Activated CD4-positive, alpha-beta memory T cell treated with anti-CD3 and anti-CD28 coated beads, Interleukin-2, amount 10 ng/mL, durations not matched to agents 7 days and 5 days (primary cell): ENCODE measurements at regions not wholly inside any gene's neighbourhood (a gene's known extent, or its start where the extent isn't known, plus 50 kb on each side); places are given as distances from the start of the nearest gene placed in this dataset.
"Not testable (repeated sequence)": the region's sequence is repeated elsewhere in the genome, so short reads cannot be mapped to it uniquely, and the experiment has no call there.

Source experiments
- CTCF ChIA-PET: fragments of 350-600 bp; sonication (Branson Sonifier 250); formaldehyde crosslinking; loops from one replicate; lab custom pipeline; 2021; ENCODE audit warnings: antibody characterized with exemption, inconsistent platforms; lab: Charles Lee
- POLR2A ChIA-PET: fragments of 350-600 bp; sonication (Branson Sonifier 250); formaldehyde crosslinking; loops from one replicate; lab custom pipeline; 2021; ENCODE audit warnings: antibody characterized with exemption; lab: Charles Lee
- DNase-seq: peaks from one replicate; pipeline ENCODE4 v3.0.0-alpha.2; 2020
- H3K27ac Mint-ChIP-seq: one replicate; pipeline ENCODE4 v1.8.0; 2021; ENCODE audit warnings: mild to moderate bottlenecking, mixed read lengths
- H3K27me3 Mint-ChIP-seq: one replicate; pipeline ENCODE4 v1.8.0; 2021; ENCODE audit warnings: mixed read lengths
- H3K36me3 Mint-ChIP-seq: one replicate; pipeline ENCODE4 v1.8.0; 2021; ENCODE audit warnings: low read depth, mixed read lengths
- H3K4me1 Mint-ChIP-seq: one replicate; pipeline ENCODE4 v1.8.0; 2021; ENCODE audit warnings: mixed read lengths
- H3K4me3 Mint-ChIP-seq: one replicate; pipeline ENCODE4 v1.8.0; 2021; ENCODE audit warnings: mild to moderate bottlenecking, mixed read lengths
- H3K9me3 Mint-ChIP-seq: one replicate; pipeline ENCODE4 v1.8.0; 2021; ENCODE audit warnings: mixed read lengths

- peaks cover 34% of the 10 kb centered on the region for H3K9me3 Mint-ChIP-seq
- POLR2A ChIA-PET, result no interaction called here
- CTCF ChIA-PET, result no interaction called here
- H3K27ac Mint-ChIP-seq, result no peak overlapping the region
- DNase-seq, result no peak
- no peaks in the 10 kb centered on the region for H3K4me1 Mint-ChIP-seq
- no peaks in the 10 kb centered on the region for H3K36me3 Mint-ChIP-seq
- no peak overlapping the region for H3K4me3 Mint-ChIP-seq
- H3K27me3 Mint-ChIP-seq, result no peaks in the 10 kb centered on the region
These were observed 196.5 kb downstream of the UBE3A start for GRCh38 chr15:25242166-25242879.

GRCh38 chr15:25242957-25243799 is 195.6 kb downstream of the UBE3A start:
- no peaks in the 10 kb centered on the region for H3K4me1 Mint-ChIP-seq
- no peak overlapping the region for H3K27ac Mint-ChIP-seq
- H3K36me3 Mint-ChIP-seq, result no peaks in the 10 kb centered on the region
- CTCF ChIA-PET, result no interaction called here
- DNase-seq, result no peak
- POLR2A ChIA-PET, result no interaction called here
- H3K9me3 Mint-ChIP-seq, result peaks cover 32% of the 10 kb centered on the region
- H3K27me3 Mint-ChIP-seq, result no peaks in the 10 kb centered on the region
- no peak overlapping the region for H3K4me3 Mint-ChIP-seq

- ChIA-PET POLR2A (no interaction called here), CTCF (no interaction called here)
- no peak for DNase-seq
- no peaks in the 10 kb centered on the region for H3K4me1 Mint-ChIP-seq
- H3K27ac Mint-ChIP-seq, result no peak overlapping the region
- H3K36me3 Mint-ChIP-seq, result no peaks in the 10 kb centered on the region
- peaks cover 29% of the 10 kb centered on the region for H3K9me3 Mint-ChIP-seq
- no peaks in the 10 kb centered on the region for H3K27me3 Mint-ChIP-seq
- no peak overlapping the region for H3K4me3 Mint-ChIP-seq
These were observed 195.1 kb downstream of the UBE3A start for GRCh38 chr15:25243800-25244097.

GRCh38 chr15:25244731-25245585 is 193.9 kb downstream of the UBE3A start:
- CTCF ChIA-PET, result no interaction called here

GRCh38 chr15:25245801-25246622 is 192.8 kb downstream of the UBE3A start:
- Mint-ChIP-seq H3K9me3 (peaks cover 21% of the 10 kb centered on the region), H3K36me3 (no peaks in the 10 kb centered on the region), H3K4me1 (no peaks in the 10 kb centered on the region), H3K4me3 (no peak overlapping the region), H3K27ac (no peak overlapping the region), H3K27me3 (no peaks in the 10 kb centered on the region)
- no peak for DNase-seq
- POLR2A ChIA-PET, result no interaction called here
- CTCF ChIA-PET, result no interaction called here

More at GRCh38 chr15:25244731-25245585, 193.9 kb downstream of the UBE3A start:
- Mint-ChIP-seq H3K27me3 (no peaks in the 10 kb centered on the region), H3K36me3 (no peaks in the 10 kb centered on the region), H3K9me3 (peaks cover 29% of the 10 kb centered on the region), H3K4me1 (no peaks in the 10 kb centered on the region), H3K4me3 (no peak overlapping the region), H3K27ac (no peak overlapping the region)
- POLR2A ChIA-PET, result no interaction called here
- no peak for DNase-seq

GRCh38 chr15:25246641-25247406 is 192.0 kb downstream of the UBE3A start:
- ChIA-PET CTCF (no interaction called here), POLR2A (no interaction called here)
- no peaks in the 10 kb centered on the region for H3K27me3 Mint-ChIP-seq
- no peak overlapping the region for H3K4me3 Mint-ChIP-seq
- no peak overlapping the region for H3K27ac Mint-ChIP-seq
- no peaks in the 10 kb centered on the region for H3K36me3 Mint-ChIP-seq
- H3K9me3 Mint-ChIP-seq, result peaks cover 21% of the 10 kb centered on the region
- no peaks in the 10 kb centered on the region for H3K4me1 Mint-ChIP-seq
- peak; percentile 6 for DNase-seq

- H3K36me3 Mint-ChIP-seq, result no peaks in the 10 kb centered on the region
- H3K27me3 Mint-ChIP-seq, result no peaks in the 10 kb centered on the region
- DNase-seq, result peak; percentile 5
- no peaks in the 10 kb centered on the region for H3K4me1 Mint-ChIP-seq
- POLR2A ChIA-PET, result no interaction called here
- no peak overlapping the region for H3K4me3 Mint-ChIP-seq
- CTCF ChIA-PET, result no interaction called here
- no peak overlapping the region for H3K27ac Mint-ChIP-seq
- peaks cover 23% of the 10 kb centered on the region for H3K9me3 Mint-ChIP-seq
These were observed 191.3 kb downstream of the UBE3A start for GRCh38 chr15:25247407-25248038.

- peak; percentile 8 for DNase-seq
- H3K27me3 Mint-ChIP-seq, H3K36me3 Mint-ChIP-seq, H3K4me1 Mint-ChIP-seq, CTCF ChIA-PET, POLR2A ChIA-PET, H3K4me3 Mint-ChIP-seq, H3K27ac Mint-ChIP-seq: not testable (repeated sequence)
- peaks cover 25% of the 10 kb centered on the region for H3K9me3 Mint-ChIP-seq
These were observed 190.7 kb downstream of the UBE3A start for GRCh38 chr15:25248087-25248486.

GRCh38 chr15:25248583-25249235 is 190.1 kb downstream of the UBE3A start:
- DNase-seq, result peak; percentile 6
- H3K4me1 Mint-ChIP-seq, result no peaks in the 10 kb centered on the region
- H3K4me3 Mint-ChIP-seq, result no peak overlapping the region
- no peaks in the 10 kb centered on the region for H3K27me3 Mint-ChIP-seq
- no peaks in the 10 kb centered on the region for H3K36me3 Mint-ChIP-seq
- CTCF ChIA-PET, result no interaction called here
- H3K9me3 Mint-ChIP-seq, result peaks cover 25% of the 10 kb centered on the region
- no peak overlapping the region for H3K27ac Mint-ChIP-seq
- POLR2A ChIA-PET, result no interaction called here

- H3K4me3 Mint-ChIP-seq, result no peak overlapping the region
- H3K4me1 Mint-ChIP-seq, result no peaks in the 10 kb centered on the region
- peak; percentile 6 for DNase-seq
- no peaks in the 10 kb centered on the region for H3K27me3 Mint-ChIP-seq
- no peak overlapping the region for H3K27ac Mint-ChIP-seq
- no peaks in the 10 kb centered on the region for H3K36me3 Mint-ChIP-seq
- CTCF ChIA-PET, result no interaction called here
- peaks cover 27% of the 10 kb centered on the region for H3K9me3 Mint-ChIP-seq
- POLR2A ChIA-PET, result no interaction called here
These were observed 189.4 kb downstream of the UBE3A start for GRCh38 chr15:25249236-25250010.

- Mint-ChIP-seq H3K4me1 (no peaks in the 10 kb centered on the region), H3K9me3 (peaks cover 29% of the 10 kb centered on the region), H3K4me3 (no peak overlapping the region), H3K27me3 (no peaks in the 10 kb centered on the region), H3K36me3 (no peaks in the 10 kb centered on the region), H3K27ac (no peak overlapping the region)
- ChIA-PET POLR2A (no interaction called here), CTCF (no interaction called here)
- peak; percentile 8 for DNase-seq
These were observed 188.7 kb downstream of the UBE3A start for GRCh38 chr15:25250011-25250596.
